Hematopoietic multipotent progenitor cell (in vitro differentiated cells): ENCODE measurements at regions not wholly inside any gene's neighbourhood (a gene's known extent, or its start where the extent isn't known, plus 50 kb on each side); places are given as distances from the start of the nearest gene placed in this dataset.

Experiments
- DNase-seq, 3 donors: peaks; one replicate each; pipeline ENCODE4 v3.0.0-alpha.2; 2011 to 2015; ENCODE audit warnings: low read depth in 2 of 3, low spot score in 2 of 3

GRCh38 chr17:27239584-27239983, 54.3 kb upstream of the WSB1 start:
- DNase-seq, result no peak

GRCh38 chr17:27240086-27240801, 53.7 kb upstream of the WSB1 start:
- no peak for DNase-seq

- DNase-seq, result no peak
Measured at GRCh38 chr17:27240802-27241155, 53.1 kb upstream of the WSB1 start.

- DNase-seq, result no peak
Measured at GRCh38 chr17:27241346-27241946, 52.5 kb upstream of the WSB1 start.

GRCh38 chr17:27242951-27243350, 51.0 kb upstream of the WSB1 start:
- no peak for DNase-seq

- DNase-seq, result no peak
Measured at GRCh38 chr17:27244011-27244410, 49.9 kb upstream of the WSB1 start.
